Lung (tissue), 11 donors: ENCODE measurements at regions not wholly inside any gene's neighbourhood (a gene's known extent, or its start where the extent isn't known, plus 50 kb on each side); places are given as distances from the start of the nearest gene placed in this dataset.

ENCODE experiments used
- ATAC-seq: fragments of 200-7000 bp; cut with Tn5 transposase; one replicate; pipeline ENCODE4 v1.9.1; 2020; ENCODE audit warnings: moderate number of reproducible peaks; ENCODE audit not compliant: insufficient read depth, low FRiP score
- DNase-seq, 3 donors: peaks; one replicate each; pipeline ENCODE4 v3.0.0-alpha.2; 2013 to 2017
- H3K27ac ChIP-seq, 2 donors: one replicate each; pipeline ENCODE4 v1.5.1; 2013; ENCODE audit warnings: mild to moderate bottlenecking in 2 of 2, moderate library complexity in 2 of 2, control low read depth in 1 of 2, inconsistent platforms in 1 of 2, low read depth in 1 of 2, low read length in 1 of 2
- H3K27me3 ChIP-seq, 3 donors: one replicate each; pipeline ENCODE4 v1.5.1; 2013; ENCODE audit warnings: low read length in 2 of 3; ENCODE audit not compliant: control insufficient read depth in 3 of 3, insufficient read depth in 3 of 3
- H3K36me3 ChIP-seq, 4 donors: one replicate each; pipeline ENCODE4 v1.5.1; 2013; ENCODE audit warnings: low read length in 4 of 4, mild to moderate bottlenecking in 1 of 4, moderate library complexity in 1 of 4; ENCODE audit not compliant: control insufficient read depth in 4 of 4, insufficient read depth in 4 of 4
- H3K4me1 ChIP-seq, 5 donors: one replicate each; pipeline ENCODE4 v1.5.1; 2013; ENCODE audit warnings: low read length in 5 of 5, mild to moderate bottlenecking in 2 of 5, moderate library complexity in 1 of 5; ENCODE audit not compliant: control insufficient read depth in 5 of 5, insufficient read depth in 5 of 5
- H3K4me3 ChIP-seq: one replicate; pipeline ENCODE4 v1.5.1; 2013; ENCODE audit warnings: mild to moderate bottlenecking, control low read depth, moderate library complexity
- H3K9ac ChIP-seq, 2 donors: one replicate each; pipeline ENCODE4 v1.5.1; 2013; ENCODE audit warnings: low read length in 2 of 2, control low read depth in 1 of 2; ENCODE audit not compliant: insufficient read depth in 1 of 2
- H3K9me3 ChIP-seq, 4 donors: one replicate each; pipeline ENCODE4 v1.5.1; 2013; ENCODE audit warnings: low read length in 3 of 4, mild to moderate bottlenecking in 1 of 4, moderate library complexity in 1 of 4; ENCODE audit not compliant: control insufficient read depth in 4 of 4, insufficient read depth in 3 of 4
- CTCF ChIP-seq: IDR thresholded peaks from 2 replicates; pipeline ENCODE4 v1.5.1; 2012; ENCODE audit warnings: mild to moderate bottlenecking; ENCODE audit errors: control extremely low read depth, extremely low read depth
- WGBS, 2 donors: extraction: QIAGEN DNeasy Blood & Tissue Kit; methylation state at CpG; one replicate each; pipeline ENCODE4 v1.1.7; 2013; 5-methylcytosine and 5-hydroxymethylcytosine counted together
- donor health status: control.
- donor health status: control.
- donor health status: Bipolar disorder and iron deficiency.
- donor health status: healthy.
- donor health status: DM: yes; HTN: yes; CAD: no.

GRCh38 chr6:112579601-112580000 is 232.5 kb downstream of the RFPL4B start:
- TF ChIP-seq CTCF, result no peak
- Histone ChIP-seq H3K27ac (no peak overlapping the region), H3K9me3 (peaks cover 0 to 6% (median 0%) of the 10 kb centered on the region in 4 donors), H3K27me3 (no peaks in the 10 kb centered on the region), H3K4me3 (no peak overlapping the region), H3K36me3 (no peaks in the 10 kb centered on the region), H3K4me1 (no peaks in the 10 kb centered on the region), H3K9ac (no peak overlapping the region)
- ATAC-seq, result no peak
- WGBS, 2 donors, result 81 to 89% methylated on average over 1 of the region's 1 CpG
- no peak for DNase-seq

- Histone ChIP-seq H3K9me3 (peaks cover 0 to 6% (median 0%) of the 10 kb centered on the region in 4 donors), H3K9ac (no peak overlapping the region), H3K27me3 (no peaks in the 10 kb centered on the region), H3K4me1 (no peaks in the 10 kb centered on the region), H3K27ac (no peak overlapping the region), H3K36me3 (no peaks in the 10 kb centered on the region), H3K4me3 (no peak overlapping the region)
- ATAC-seq (no peak), DNase-seq (no peak)
- 88 to 89% methylated on average over 1 of the region's 1 CpG for WGBS, 2 donors
- TF ChIP-seq CTCF, result no peak
These were observed 233.9 kb downstream of the RFPL4B start for GRCh38 chr6:112581015-112581414.

GRCh38 chr6:112590326-112590725 is 243.2 kb downstream of the RFPL4B start:
- 80 to 88% methylated on average over 3 of the region's 3 CpGs for WGBS, 2 donors
- ATAC-seq (no peak), DNase-seq (no peak)
- no peak for TF ChIP-seq CTCF
- H3K9me3 ChIP-seq, result peaks cover 0 to 3% (median 0%) of the 10 kb centered on the region in 4 donors
- no peak overlapping the region for H3K4me3 ChIP-seq
- no peaks in the 10 kb centered on the region for H3K36me3 ChIP-seq
- no peaks in the 10 kb centered on the region for H3K27me3 ChIP-seq
- H3K4me1 ChIP-seq, result no peaks in the 10 kb centered on the region
- H3K27ac ChIP-seq, result no peak overlapping the region
- no peak overlapping the region for H3K9ac ChIP-seq

- Histone ChIP-seq H3K27ac (no peak overlapping the region), H3K4me1 (no peaks in the 10 kb centered on the region), H3K9ac (no peak overlapping the region), H3K4me3 (no peak overlapping the region), H3K9me3 (peaks cover 0 to 3% (median 0%) of the 10 kb centered on the region in 4 donors), H3K27me3 (no peaks in the 10 kb centered on the region), H3K36me3 (no peaks in the 10 kb centered on the region)
- DNase-seq (no peak), ATAC-seq (no peak)
- no peak for TF ChIP-seq CTCF
These were observed 244.2 kb downstream of the RFPL4B start for GRCh38 chr6:112591329-112591728.
